Activated naive CD8-positive, alpha-beta T cell treated with anti-CD3 and anti-CD28 coated beads for 36 hours (primary cell): ENCODE measurements at regions not wholly inside any gene's neighbourhood (a gene's known extent, or its start where the extent isn't known, plus 50 kb on each side); places are given as distances from the start of the nearest gene placed in this dataset.

Experiments
- DNase-seq: peaks from one replicate; pipeline ENCODE4 v3.0.0; 2021
- H3K27ac Mint-ChIP-seq: one replicate; pipeline ENCODE4 v1.8.0; 2022; ENCODE audit warnings: mild to moderate bottlenecking, moderate library complexity, mixed read lengths
- H3K27me3 Mint-ChIP-seq: one replicate; pipeline ENCODE4 v1.8.0; 2022; ENCODE audit warnings: mild to moderate bottlenecking, mixed read lengths
- H3K36me3 Mint-ChIP-seq: one replicate; pipeline ENCODE4 v1.8.0; 2021; ENCODE audit warnings: mild to moderate bottlenecking, mixed read lengths
- H3K4me1 Mint-ChIP-seq: one replicate; pipeline ENCODE4 v1.8.0; 2021; ENCODE audit warnings: mixed read lengths
- H3K4me3 Mint-ChIP-seq: one replicate; pipeline ENCODE4 v1.8.0; 2022; ENCODE audit warnings: mild to moderate bottlenecking, moderate library complexity, mixed read lengths
- H3K9me3 Mint-ChIP-seq: one replicate; pipeline ENCODE4 v1.8.0; 2022; ENCODE audit warnings: mixed read lengths

GRCh38 chr2:2764001-2764355 is 432.9 kb upstream of the MYT1L start:
- Mint-ChIP-seq H3K4me1 (no peaks in the 10 kb centered on the region), H3K36me3 (no peaks in the 10 kb centered on the region), H3K9me3 (peaks cover 4% of the 10 kb centered on the region), H3K4me3 (no peak overlapping the region), H3K27me3 (no peaks in the 10 kb centered on the region), H3K27ac (no peak overlapping the region)
- DNase-seq: no peak

GRCh38 chr2:2763351-2764000 is 432.4 kb upstream of the MYT1L start:
- Mint-ChIP-seq H3K9me3 (peaks cover 4% of the 10 kb centered on the region), H3K27ac (no peak overlapping the region), H3K4me3 (no peak overlapping the region), H3K4me1 (no peaks in the 10 kb centered on the region), H3K36me3 (no peaks in the 10 kb centered on the region), H3K27me3 (no peaks in the 10 kb centered on the region)
- DNase-seq: no peak

- Mint-ChIP-seq H3K27ac (no peak overlapping the region), H3K9me3 (peaks cover 4% of the 10 kb centered on the region)
These were observed 431.8 kb upstream of the MYT1L start for GRCh38 chr2:2762913-2763312.

GRCh38 chr2:2762166-2762908 is 431.3 kb upstream of the MYT1L start:
- H3K4me3 Mint-ChIP-seq: no peak overlapping the region
- H3K36me3 Mint-ChIP-seq: no peaks in the 10 kb centered on the region
- no peaks in the 10 kb centered on the region for H3K27me3 Mint-ChIP-seq
- H3K4me1 Mint-ChIP-seq: no peaks in the 10 kb centered on the region
- H3K9me3 Mint-ChIP-seq: peaks cover 4% of the 10 kb centered on the region
- DNase-seq: no peak
- no peak overlapping the region for H3K27ac Mint-ChIP-seq

More at GRCh38 chr2:2762913-2763312, 431.8 kb upstream of the MYT1L start:
- no peaks in the 10 kb centered on the region for H3K27me3 Mint-ChIP-seq
- H3K36me3 Mint-ChIP-seq: no peaks in the 10 kb centered on the region
- no peak for DNase-seq
- no peaks in the 10 kb centered on the region for H3K4me1 Mint-ChIP-seq
- H3K4me3 Mint-ChIP-seq: no peak overlapping the region

- H3K36me3 Mint-ChIP-seq: no peaks in the 10 kb centered on the region
- DNase-seq: no peak
- H3K27me3 Mint-ChIP-seq: no peaks in the 10 kb centered on the region
- H3K4me1 Mint-ChIP-seq: no peaks in the 10 kb centered on the region
- H3K27ac Mint-ChIP-seq: no peak overlapping the region
- no peak overlapping the region for H3K4me3 Mint-ChIP-seq
- peaks cover 4% of the 10 kb centered on the region for H3K9me3 Mint-ChIP-seq
These were observed 427.8 kb upstream of the MYT1L start for GRCh38 chr2:2758793-2759367.

- H3K27me3 Mint-ChIP-seq: no peaks in the 10 kb centered on the region
- DNase-seq: no peak
- no peak overlapping the region for H3K27ac Mint-ChIP-seq
- H3K4me1 Mint-ChIP-seq: no peaks in the 10 kb centered on the region
- no peak overlapping the region for H3K4me3 Mint-ChIP-seq
- no peaks in the 10 kb centered on the region for H3K36me3 Mint-ChIP-seq
- peaks cover 10% of the 10 kb centered on the region for H3K9me3 Mint-ChIP-seq
These were observed 426.7 kb upstream of the MYT1L start for GRCh38 chr2:2757764-2758163.

- Mint-ChIP-seq H3K27ac (no peak overlapping the region), H3K9me3 (peaks cover 13% of the 10 kb centered on the region), H3K36me3 (no peaks in the 10 kb centered on the region)
These were observed 425.8 kb upstream of the MYT1L start for GRCh38 chr2:2756886-2757285.

GRCh38 chr2:2755990-2756389 is 424.9 kb upstream of the MYT1L start:
- no peak for DNase-seq
- Mint-ChIP-seq H3K27me3 (no peaks in the 10 kb centered on the region), H3K4me3 (no peak overlapping the region), H3K27ac (no peak overlapping the region), H3K4me1 (no peaks in the 10 kb centered on the region), H3K36me3 (no peaks in the 10 kb centered on the region), H3K9me3 (peaks cover 17% of the 10 kb centered on the region)

More at GRCh38 chr2:2756886-2757285, 425.8 kb upstream of the MYT1L start:
- no peak for DNase-seq
- Mint-ChIP-seq H3K4me1 (no peaks in the 10 kb centered on the region), H3K4me3 (no peak overlapping the region), H3K27me3 (no peaks in the 10 kb centered on the region)

GRCh38 chr2:2754940-2755339 is 423.9 kb upstream of the MYT1L start:
- Mint-ChIP-seq H3K36me3 (no peaks in the 10 kb centered on the region), H3K4me3 (no peak overlapping the region), H3K4me1 (no peaks in the 10 kb centered on the region), H3K9me3 (peaks cover 13% of the 10 kb centered on the region), H3K27ac (no peak overlapping the region), H3K27me3 (no peaks in the 10 kb centered on the region)
- no peak for DNase-seq

GRCh38 chr2:2751715-2752315 is 420.7 kb upstream of the MYT1L start:
- Mint-ChIP-seq H3K4me3 (no peak overlapping the region), H3K4me1 (no peaks in the 10 kb centered on the region), H3K27ac (no peak overlapping the region), H3K9me3 (peaks cover 13% of the 10 kb centered on the region), H3K36me3 (no peaks in the 10 kb centered on the region), H3K27me3 (no peaks in the 10 kb centered on the region)
- no peak for DNase-seq

GRCh38 chr2:2750867-2751714 is 420.0 kb upstream of the MYT1L start:
- H3K4me1 Mint-ChIP-seq: no peaks in the 10 kb centered on the region
- H3K27ac Mint-ChIP-seq: no peak overlapping the region
- no peaks in the 10 kb centered on the region for H3K36me3 Mint-ChIP-seq
- no peak overlapping the region for H3K4me3 Mint-ChIP-seq
- peaks cover 13% of the 10 kb centered on the region for H3K9me3 Mint-ChIP-seq
- no peak for DNase-seq
- H3K27me3 Mint-ChIP-seq: no peaks in the 10 kb centered on the region

- Mint-ChIP-seq H3K27me3 (no peaks in the 10 kb centered on the region), H3K36me3 (no peaks in the 10 kb centered on the region), H3K27ac (no peak overlapping the region), H3K4me3 (no peak overlapping the region), H3K4me1 (no peaks in the 10 kb centered on the region), H3K9me3 (peaks cover 13% of the 10 kb centered on the region)
- no peak for DNase-seq
These were observed 418.1 kb upstream of the MYT1L start for GRCh38 chr2:2749206-2749598.

- Mint-ChIP-seq H3K27me3 (no peaks in the 10 kb centered on the region), H3K4me3 (no peak overlapping the region), H3K4me1 (no peaks in the 10 kb centered on the region), H3K27ac (no peak overlapping the region), H3K36me3 (no peaks in the 10 kb centered on the region), H3K9me3 (peaks cover 13% of the 10 kb centered on the region)
- no peak for DNase-seq
These were observed 417.5 kb upstream of the MYT1L start for GRCh38 chr2:2748399-2749205.

GRCh38 chr2:2747797-2748301 is 416.8 kb upstream of the MYT1L start:
- H3K9me3 Mint-ChIP-seq: peaks cover 8% of the 10 kb centered on the region
- no peak overlapping the region for H3K4me3 Mint-ChIP-seq
- no peaks in the 10 kb centered on the region for H3K27me3 Mint-ChIP-seq
- no peaks in the 10 kb centered on the region for H3K36me3 Mint-ChIP-seq
- no peak for DNase-seq
- H3K27ac Mint-ChIP-seq: no peak overlapping the region
- H3K4me1 Mint-ChIP-seq: no peaks in the 10 kb centered on the region
